MM.1S (cell line): ENCODE measurements at regions not wholly inside any gene's neighbourhood (a gene's known extent, or its start where the extent isn't known, plus 50 kb on each side); places are given as distances from the start of the nearest gene placed in this dataset.

Source experiments
- EZH2 ChIP-seq: fragments of 300-600 bp; sonication (generic); optimal IDR thresholded peaks from 2 replicates; pipeline ENCODE3; 2017; ENCODE audit warnings: low read depth, mild to moderate bottlenecking, antibody characterized with exemption, low read length, mixed read lengths
- TF ChIP-seq, protein P1 (sequence below): fragments of 300-600 bp; sonication (generic); IDR thresholded peaks from 2 replicates; pipeline ENCODE4 v1.5.1; 2016; ENCODE audit warnings: antibody characterized with exemption, low read length, mixed read lengths

DNA sequence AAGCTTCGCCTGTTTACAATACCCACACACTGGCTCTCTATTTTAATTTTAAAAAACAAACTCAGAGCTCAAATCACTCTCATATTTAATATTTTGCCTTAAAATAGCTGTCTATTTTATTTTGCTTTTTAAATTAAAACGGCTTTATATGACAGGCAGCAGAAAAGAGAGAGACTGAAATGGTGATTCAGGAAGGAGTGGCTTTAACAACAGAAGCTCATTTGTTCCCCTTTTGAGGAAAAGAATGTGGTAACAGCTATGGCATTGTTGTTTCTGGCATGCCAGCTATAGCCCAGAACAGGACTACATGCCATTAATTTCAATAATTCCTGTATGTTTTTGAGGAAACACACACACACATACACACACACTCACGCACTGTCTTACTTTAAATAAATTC is 234.2 kb upstream of the PTBP2 start:
- TF ChIP-seq, protein P1, sequence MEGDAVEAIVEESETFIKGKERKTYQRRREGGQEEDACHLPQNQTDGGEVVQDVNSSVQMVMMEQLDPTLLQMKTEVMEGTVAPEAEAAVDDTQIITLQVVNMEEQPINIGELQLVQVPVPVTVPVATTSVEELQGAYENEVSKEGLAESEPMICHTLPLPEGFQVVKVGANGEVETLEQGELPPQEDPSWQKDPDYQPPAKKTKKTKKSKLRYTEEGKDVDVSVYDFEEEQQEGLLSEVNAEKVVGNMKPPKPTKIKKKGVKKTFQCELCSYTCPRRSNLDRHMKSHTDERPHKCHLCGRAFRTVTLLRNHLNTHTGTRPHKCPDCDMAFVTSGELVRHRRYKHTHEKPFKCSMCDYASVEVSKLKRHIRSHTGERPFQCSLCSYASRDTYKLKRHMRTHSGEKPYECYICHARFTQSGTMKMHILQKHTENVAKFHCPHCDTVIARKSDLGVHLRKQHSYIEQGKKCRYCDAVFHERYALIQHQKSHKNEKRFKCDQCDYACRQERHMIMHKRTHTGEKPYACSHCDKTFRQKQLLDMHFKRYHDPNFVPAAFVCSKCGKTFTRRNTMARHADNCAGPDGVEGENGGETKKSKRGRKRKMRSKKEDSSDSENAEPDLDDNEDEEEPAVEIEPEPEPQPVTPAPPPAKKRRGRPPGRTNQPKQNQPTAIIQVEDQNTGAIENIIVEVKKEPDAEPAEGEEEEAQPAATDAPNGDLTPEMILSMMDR: no peak
- no peak for TF ChIP-seq EZH2
